ENCODE measurements at regions not wholly inside any gene's neighbourhood (a gene's known extent, or its start where the extent isn't known, plus 50 kb on each side); places are given as distances from the start of the nearest gene placed in this dataset.

DNA sequence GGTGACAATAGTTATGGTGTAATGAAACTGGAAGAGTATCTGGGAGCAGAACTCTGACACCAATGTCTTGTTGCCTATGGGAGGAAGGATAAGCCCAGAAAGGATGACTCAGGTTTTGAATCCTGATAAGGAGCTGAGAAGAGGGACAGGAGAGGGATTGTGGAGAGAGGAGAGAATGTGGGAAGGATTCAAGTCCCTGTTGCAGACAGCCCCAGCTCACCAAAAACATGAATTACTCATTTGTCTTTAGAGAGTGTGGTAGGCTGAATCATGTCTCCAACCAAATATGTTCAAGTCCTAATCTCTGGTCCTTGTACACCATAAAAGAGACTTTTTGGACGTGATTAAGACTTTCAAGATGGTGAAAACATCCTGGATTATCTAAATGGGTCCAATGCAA is 206.9 kb upstream of the PHYHIPL start:
- Histone ChIP-seq H3K27ac (ENCODE audit: low read depth in 2 of 2, low read length in 1 of 2) (peak overlapping the region in 1 of 2 experiments; percentile 99; a peak in 2 of 4 replicates), H3K4me3 (ENCODE audit: low read depth in 2 of 2, low read length in 1 of 2) (no peak overlapping the region), H2AFZ (ENCODE audit: low read depth) (no peak overlapping the region), H3K9me3 (no peaks in the 10 kb centered on the region), H3K27me3 (ENCODE audit: insufficient read depth) (no peaks in the 10 kb centered on the region; the same call in 1 of the 2 replicates), H3K4me1 (ENCODE audit: control insufficient read depth in 1 of 2, insufficient read depth in 2 of 2, low read depth in 1 of 2, low read length in 1 of 2) (peaks cover 0 to 44% of the 10 kb centered on the region in 2 experiments; a peak in 2 of 4 replicates), H4K20me1 (ENCODE audit: insufficient read depth) (no peaks in the 10 kb centered on the region), H3F3A (replicated peaks; ENCODE audit: insufficient read depth) (peaks cover 3% of the 10 kb centered on the region), H3K9ac (no peak overlapping the region), H3K79me2 (ENCODE audit: insufficient read depth) (no peaks in the 10 kb centered on the region), H3K4me2 (no peak overlapping the region), H3K9me2 (no peaks in the 10 kb centered on the region), H3K36me3 (replicated peaks in 1 of 2; ENCODE audit: control insufficient read depth in 1 of 2, insufficient read depth in 2 of 2, low read length in 1 of 2) (no peaks in the 10 kb centered on the region)
- CTCF ChIA-PET = interaction anchor here (1.1 to 6.4 kb wide), 6 partner anchors 10 to 861 kb away, joined by 3 to 34 read pairs (median 4); partner anchors contain the start of gene PHYHIPL
- TF ChIP-seq NFIC (IDR thresholded peaks at IDR 0.05; ENCODE audit: borderline replicate concordance) (no peak), TAF1 (IDR thresholded peaks at IDR 0.05; ENCODE audit: borderline replicate concordance, low read depth, low read length) (no peak), YY1 (IDR thresholded peaks at IDR 0.05; ENCODE audit: low read depth) (no peak), IRF3 (IDR thresholded peaks at IDR 0.05; ENCODE audit: low read depth, low read length) (no peak), MEF2A (IDR thresholded peaks at IDR 0.05; ENCODE audit: borderline replicate concordance, low read depth) (no peak), FOXJ3 (CRISPR knock-in tag; IDR thresholded peaks at IDR 0.05) (no peak), JUND (IDR thresholded peaks at IDR 0.05) (no peak), GABPA (IDR thresholded peaks at IDR 0.05; ENCODE audit: low read depth) (no peak), MAX (IDR thresholded peaks at IDR 0.05; ENCODE audit: low read depth) (no peak)
- 57% methylated on average over 1 of the region's 1 CpG for WGBS (ENCODE audit: low lambda C conversion rate)
- DNase-seq = no peak
- POLR2A ChIA-PET = no interaction called here

DNA sequence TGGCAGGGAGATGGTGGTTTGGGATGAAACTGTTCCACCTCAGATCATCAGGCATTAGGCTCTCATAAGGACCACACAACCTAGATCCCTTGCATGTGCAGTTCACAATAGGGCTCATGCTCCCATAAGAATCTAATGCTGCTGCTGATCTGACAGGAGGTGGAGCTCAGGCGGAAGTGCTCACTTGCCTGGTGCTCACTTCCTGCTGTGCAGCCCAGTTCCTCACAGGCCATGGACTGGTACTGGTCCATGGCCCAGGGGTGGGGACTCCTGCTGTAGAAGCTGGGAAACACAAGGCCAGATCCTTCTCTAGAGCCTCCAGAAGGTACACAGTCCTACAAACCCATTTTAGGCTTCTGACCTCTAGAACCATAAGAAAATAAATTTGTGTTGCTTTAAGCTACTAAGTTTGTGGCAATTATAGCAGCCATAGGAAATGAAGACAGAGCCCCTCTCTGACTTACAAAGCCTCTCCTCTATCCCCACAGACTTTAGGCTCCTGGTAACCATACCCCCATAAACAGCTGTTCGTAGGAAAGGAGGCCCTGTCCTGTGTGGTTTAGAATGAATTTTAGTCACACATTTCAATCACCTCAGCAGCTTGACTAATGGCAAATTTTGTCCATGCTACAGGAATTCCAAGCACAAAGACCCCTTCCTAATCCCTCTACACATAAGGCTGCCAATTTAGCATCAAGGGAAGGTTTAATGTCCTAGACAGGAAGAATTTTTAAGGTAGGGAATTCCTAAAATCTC is 206.1 kb upstream of the PHYHIPL start:
- Histone ChIP-seq H3K27ac (ENCODE audit: low read depth in 2 of 2, low read length in 1 of 2) (peak overlapping the region in 1 of 2 experiments; percentile 99; a peak in 2 of 4 replicates), H3K27me3 (ENCODE audit: insufficient read depth) (no peaks in the 10 kb centered on the region; the same call in 1 of the 2 replicates), H3K4me1 (ENCODE audit: control insufficient read depth in 1 of 2, insufficient read depth in 2 of 2, low read depth in 1 of 2, low read length in 1 of 2) (peaks cover 0 to 44% of the 10 kb centered on the region in 2 experiments; a peak in 2 of 4 replicates), H3K9me2 (no peaks in the 10 kb centered on the region), H3K4me3 (ENCODE audit: low read depth in 2 of 2, low read length in 1 of 2) (no peak overlapping the region), H3K4me2 (no peak overlapping the region), H4K20me1 (ENCODE audit: insufficient read depth) (no peaks in the 10 kb centered on the region), H3K9ac (no peak overlapping the region), H3K9me3 (no peaks in the 10 kb centered on the region), H2AFZ (ENCODE audit: low read depth) (no peak overlapping the region), H3K36me3 (replicated peaks in 1 of 2; ENCODE audit: control insufficient read depth in 1 of 2, insufficient read depth in 2 of 2, low read length in 1 of 2) (no peaks in the 10 kb centered on the region), H3K79me2 (ENCODE audit: insufficient read depth) (no peaks in the 10 kb centered on the region), H3F3A (replicated peaks; ENCODE audit: insufficient read depth) (peaks cover 3% of the 10 kb centered on the region)
- CTCF ChIA-PET = interaction anchor here (0.6 to 1.9 kb wide), 9 partner anchors 11 to 860 kb away, joined by 3 to 6 read pairs (median 3); no protein-coding TSS in a partner anchor
- POLR2A ChIA-PET = interaction anchor here (1.2 kb wide), 1 partner anchor 206 kb away, joined by 7 read pairs; the partner anchor contains the start of gene PHYHIPL
- 61% methylated on average over 2 of the region's 2 CpGs for WGBS (ENCODE audit: low lambda C conversion rate)
- TF ChIP-seq MAX (IDR thresholded peaks at IDR 0.05; ENCODE audit: low read depth) = no peak
- no peak for TF ChIP-seq CHD2 (IDR thresholded peaks at IDR 0.05; ENCODE audit: low read length, partially characterized antibody)
- TF ChIP-seq RXRA (IDR thresholded peaks at IDR 0.05; ENCODE audit: borderline replicate concordance, low read depth) = no peak
- TF ChIP-seq SMC3 (IDR thresholded peaks at IDR 0.05; ENCODE audit: low read depth, low read length) = no peak
- no peak for TF ChIP-seq ELF1 (IDR thresholded peaks at IDR 0.05)
- TF ChIP-seq FOXM1 (IDR thresholded peaks at IDR 0.05; ENCODE audit: low read depth) = no peak
- TF ChIP-seq RAD21 (IDR thresholded peaks at IDR 0.05; ENCODE audit: low read length) = no peak
- no peak for TF ChIP-seq MEF2A (IDR thresholded peaks at IDR 0.05; ENCODE audit: borderline replicate concordance, low read depth)
- TF ChIP-seq YY1 (IDR thresholded peaks at IDR 0.05; ENCODE audit: low read depth) = no peak
- no peak for TF ChIP-seq TCF12 (IDR thresholded peaks at IDR 0.05)
- no peak for TF ChIP-seq SIN3A (IDR thresholded peaks at IDR 0.05; ENCODE audit: borderline replicate concordance, low read depth, low read length)
- TF ChIP-seq FOSL2 (IDR thresholded peaks at IDR 0.05; ENCODE audit: borderline replicate concordance, low read depth) = no peak
- TF ChIP-seq RCOR1 (IDR thresholded peaks at IDR 0.05; ENCODE audit: low read length) = no peak
- TF ChIP-seq, protein P1, sequence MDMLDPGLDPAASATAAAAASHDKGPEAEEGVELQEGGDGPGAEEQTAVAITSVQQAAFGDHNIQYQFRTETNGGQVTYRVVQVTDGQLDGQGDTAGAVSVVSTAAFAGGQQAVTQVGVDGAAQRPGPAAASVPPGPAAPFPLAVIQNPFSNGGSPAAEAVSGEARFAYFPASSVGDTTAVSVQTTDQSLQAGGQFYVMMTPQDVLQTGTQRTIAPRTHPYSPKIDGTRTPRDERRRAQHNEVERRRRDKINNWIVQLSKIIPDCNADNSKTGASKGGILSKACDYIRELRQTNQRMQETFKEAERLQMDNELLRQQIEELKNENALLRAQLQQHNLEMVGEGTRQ (IDR thresholded peaks at IDR 0.05; ENCODE audit: borderline replicate concordance, low read depth, low read length) = no peak
- TF ChIP-seq NRF1 (IDR thresholded peaks at IDR 0.05; ENCODE audit: low read depth, low read length) = no peak
- TF ChIP-seq, protein P2, sequence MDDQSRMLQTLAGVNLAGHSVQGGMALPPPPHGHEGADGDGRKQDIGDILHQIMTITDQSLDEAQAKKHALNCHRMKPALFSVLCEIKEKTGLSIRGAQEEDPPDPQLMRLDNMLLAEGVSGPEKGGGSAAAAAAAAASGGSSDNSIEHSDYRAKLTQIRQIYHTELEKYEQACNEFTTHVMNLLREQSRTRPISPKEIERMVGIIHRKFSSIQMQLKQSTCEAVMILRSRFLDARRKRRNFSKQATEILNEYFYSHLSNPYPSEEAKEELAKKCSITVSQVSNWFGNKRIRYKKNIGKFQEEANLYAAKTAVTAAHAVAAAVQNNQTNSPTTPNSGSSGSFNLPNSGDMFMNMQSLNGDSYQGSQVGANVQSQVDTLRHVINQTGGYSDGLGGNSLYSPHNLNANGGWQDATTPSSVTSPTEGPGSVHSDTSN (IDR thresholded peaks at IDR 0.05) = no peak
- DNase-seq = no peak
